Medulla oblongata (tissue), 1 donor: ENCODE measurements at regions not wholly inside any gene's neighbourhood (a gene's known extent, or its start where the extent isn't known, plus 50 kb on each side); places are given as distances from the start of the nearest gene placed in this dataset.
"Not testable (repeated sequence)": the region's sequence is repeated elsewhere in the genome, so short reads cannot be mapped to it uniquely, and the experiment has no call there.

Source experiments
- DNase-seq: peaks from one replicate; pipeline ENCODE4 v3.0.0-alpha.2; 2015; ENCODE audit errors: extremely low spot score

- DNase-seq = no peak
These were observed 91.9 kb upstream of the TSPAN2 start for GRCh38 chr1:115181231-115181630.

- DNase-seq = no peak
These were observed 90.2 kb upstream of the TSPAN2 start for GRCh38 chr1:115179397-115180079.

GRCh38 chr1:115176189-115176588 lies 86.9 kb upstream of the TSPAN2 start:
- DNase-seq = no peak

GRCh38 chr1:115175596-115175995 lies 86.3 kb upstream of the TSPAN2 start:
- DNase-seq = no peak

GRCh38 chr1:115173151-115173550 lies 83.8 kb upstream of the TSPAN2 start:
- DNase-seq = no peak

GRCh38 chr1:115172270-115172669 lies 83.0 kb upstream of the TSPAN2 start:
- DNase-seq = no peak

GRCh38 chr1:115170961-115171392 lies 81.7 kb upstream of the TSPAN2 start:
- DNase-seq = no peak

GRCh38 chr1:115170377-115170776 lies 81.1 kb upstream of the TSPAN2 start:
- DNase-seq = no peak

- DNase-seq = no peak
These were observed 78.7 kb upstream of the TSPAN2 start for GRCh38 chr1:115168026-115168425.

- no peak for DNase-seq
These were observed 77.3 kb upstream of the TSPAN2 start for GRCh38 chr1:115166531-115167091.

GRCh38 chr1:115165776-115166175 lies 76.5 kb upstream of the TSPAN2 start:
- DNase-seq = no peak

- DNase-seq = no peak
These were observed 75.8 kb upstream of the TSPAN2 start for GRCh38 chr1:115164940-115165705.

- no peak for DNase-seq
These were observed 75.2 kb upstream of the TSPAN2 start for GRCh38 chr1:115164484-115164883.

GRCh38 chr1:115160728-115161127 lies 71.4 kb upstream of the TSPAN2 start:
- no peak for DNase-seq

GRCh38 chr1:115159958-115160357 lies 70.7 kb upstream of the TSPAN2 start:
- DNase-seq = no peak

GRCh38 chr1:115158181-115158580 lies 68.9 kb upstream of the TSPAN2 start:
- DNase-seq = no peak

GRCh38 chr1:115156826-115157468 lies 67.6 kb upstream of the TSPAN2 start:
- no peak for DNase-seq

GRCh38 chr1:115153966-115154557 lies 64.8 kb upstream of the TSPAN2 start:
- DNase-seq = no peak

- DNase-seq = not testable (repeated sequence)
These were observed 58.6 kb upstream of the TSPAN2 start for GRCh38 chr1:115147928-115148327.

- no peak for DNase-seq
These were observed 55.9 kb upstream of the TSPAN2 start for GRCh38 chr1:115145226-115145625.

- DNase-seq = no peak
These were observed 54.9 kb upstream of the TSPAN2 start for GRCh38 chr1:115144176-115144575.

GRCh38 chr1:115142616-115143015 lies 53.3 kb upstream of the TSPAN2 start:
- DNase-seq = no peak
